HG02840 (cell line): ENCODE measurements at regions not wholly inside any gene's neighbourhood (a gene's known extent, or its start where the extent isn't known, plus 50 kb on each side); places are given as distances from the start of the nearest gene placed in this dataset.

Experiments
- ATAC-seq: cut with Tn5 transposase; IDR thresholded peaks from one replicate; pipeline ENCODE4 v1.9.1; 2021; ENCODE audit warnings: mild to moderate bottlenecking, moderate library complexity, moderate number of reproducible peaks; ENCODE audit not compliant: unreplicated experiment, low FRiP score

- ATAC-seq = no peak
These were observed 318.5 kb upstream of the SFRP2 start for GRCh38 chr4:154107337-154107736.

GRCh38 chr4:154088741-154089140 lies 299.9 kb upstream of the SFRP2 start:
- no peak for ATAC-seq

GRCh38 chr4:154086247-154086646 lies 297.4 kb upstream of the SFRP2 start:
- ATAC-seq = no peak

- ATAC-seq = no peak
These were observed 296.0 kb upstream of the SFRP2 start for GRCh38 chr4:154084864-154085263.

GRCh38 chr4:154082760-154083535 lies 294.1 kb upstream of the SFRP2 start:
- ATAC-seq = no peak

- ATAC-seq = no peak
These were observed 292.5 kb upstream of the SFRP2 start for GRCh38 chr4:154081391-154081790.

GRCh38 chr4:154078504-154079350 lies 289.8 kb upstream of the SFRP2 start:
- no peak for ATAC-seq

- no peak for ATAC-seq
These were observed 288.0 kb upstream of the SFRP2 start for GRCh38 chr4:154076921-154077320.

GRCh38 chr4:154073107-154073822 lies 284.4 kb upstream of the SFRP2 start:
- no peak for ATAC-seq

- ATAC-seq = no peak
These were observed 278.9 kb upstream of the SFRP2 start for GRCh38 chr4:154067786-154068185.

GRCh38 chr4:154065368-154065767 lies 276.5 kb upstream of the SFRP2 start:
- ATAC-seq = no peak

GRCh38 chr4:154064244-154064643 lies 275.4 kb upstream of the SFRP2 start:
- ATAC-seq = no peak

GRCh38 chr4:154049457-154050181 lies 260.7 kb upstream of the SFRP2 start:
- no peak for ATAC-seq

GRCh38 chr4:154047733-154048132 lies 258.9 kb upstream of the SFRP2 start:
- ATAC-seq = no peak

GRCh38 chr4:154044742-154045485 lies 256.0 kb upstream of the SFRP2 start:
- no peak for ATAC-seq

- ATAC-seq = no peak
These were observed 255.2 kb upstream of the SFRP2 start for GRCh38 chr4:154044108-154044531.

- no peak for ATAC-seq
These were observed 252.8 kb upstream of the SFRP2 start for GRCh38 chr4:154041640-154042039.

GRCh38 chr4:154039435-154040343 lies 250.8 kb upstream of the SFRP2 start:
- ATAC-seq = no peak

GRCh38 chr4:154036856-154037255 lies 248.0 kb upstream of the SFRP2 start:
- no peak for ATAC-seq
